OCI-LY1 (cell line): ENCODE measurements at regions not wholly inside any gene's neighbourhood (a gene's known extent, or its start where the extent isn't known, plus 50 kb on each side); places are given as distances from the start of the nearest gene placed in this dataset.

Experiments
- H2AFZ ChIP-seq: fragments of 200-600 bp; sonication (generic), shearing (Covaris generic); 2 replicates; pipeline ENCODE4 v1.6.0; 2014; ENCODE audit warnings: antibody characterized with exemption, mild to moderate bottlenecking, low read length
- H3F3A ChIP-seq: fragments of 200-600 bp; sonication (generic), shearing (Covaris generic); 2 replicates; pipeline ENCODE4 v1.6.0; 2014; ENCODE audit warnings: mild to moderate bottlenecking, antibody characterized with exemption, low read length, moderate library complexity; ENCODE audit not compliant: insufficient read depth
- H3K27ac ChIP-seq: fragments of 200-600 bp; sonication (generic); 2 replicates; pipeline ENCODE4 v1.5.1; 2014; ENCODE audit warnings: low read length, mixed run types, mild to moderate bottlenecking, low read depth; ENCODE audit not compliant: poor library complexity, severe bottlenecking
- H3K27me3 ChIP-seq: fragments of 200-600 bp; sonication (generic); 2 replicates; pipeline ENCODE4 v1.6.0; 2014; ENCODE audit warnings: antibody characterized with exemption, mild to moderate bottlenecking, low read length, moderate library complexity; ENCODE audit not compliant: insufficient read depth
- H3K36me3 ChIP-seq: fragments of 200-600 bp; sonication (generic); 2 replicates; pipeline ENCODE4 v1.6.1; 2014; ENCODE audit warnings: mild to moderate bottlenecking, antibody characterized with exemption, low read length, moderate library complexity, mixed read lengths; ENCODE audit not compliant: insufficient read depth
- H3K4me1 ChIP-seq: fragments of 200-600 bp; sonication (generic); 2 replicates; pipeline ENCODE4 v1.5.1; 2014; ENCODE audit warnings: mild to moderate bottlenecking, low read length, moderate library complexity; ENCODE audit not compliant: insufficient read depth, severe bottlenecking
- H3K4me2 ChIP-seq: fragments of 200-600 bp; sonication (generic), shearing (Covaris generic); 2 replicates; pipeline ENCODE4 v1.6.1; 2014; ENCODE audit warnings: low read length
- H3K4me3 ChIP-seq: fragments of 200-600 bp; sonication (generic); 2 replicates; pipeline ENCODE4 v1.5.1; 2014; ENCODE audit warnings: low read length, low read depth, mild to moderate bottlenecking, mixed read lengths; ENCODE audit not compliant: poor library complexity, severe bottlenecking
- H3K79me2 ChIP-seq: fragments of 200-600 bp; shearing (Covaris generic); 2 replicates; pipeline ENCODE4 v1.6.1; 2016; ENCODE audit warnings: mixed run types, low read length, mixed read lengths; ENCODE audit not compliant: insufficient read depth
- H3K9ac ChIP-seq: fragments of 200-600 bp; sonication (generic), shearing (Covaris generic); 2 replicates; pipeline ENCODE4 v1.6.1; 2014; ENCODE audit warnings: mild to moderate bottlenecking, low read length, mixed read lengths
- H3K9me2 ChIP-seq: fragments of 200-600 bp; sonication (generic), shearing (Covaris generic); 2 replicates; pipeline ENCODE4 v1.6.1; 2014; ENCODE audit warnings: low read depth, mild to moderate bottlenecking, low read length, mixed read lengths
- H3K9me3 ChIP-seq: fragments of 200-600 bp; shearing (Covaris generic); 2 replicates; pipeline ENCODE4 v1.6.1; 2014; ENCODE audit warnings: low read length, mixed read lengths
- H4K20me1 ChIP-seq: fragments of 200-600 bp; sonication (generic), shearing (Covaris generic); 2 replicates; pipeline ENCODE4 v1.6.0; 2016; ENCODE audit warnings: mild to moderate bottlenecking, low read length; ENCODE audit not compliant: insufficient read depth
- CTCF ChIP-seq: fragments of 200-600 bp; sonication (generic), shearing (Covaris generic); IDR thresholded peaks from 2 replicates; pipeline ENCODE4 v1.5.1; 2017; ENCODE audit warnings: mild to moderate bottlenecking, antibody characterized with exemption, low read length, moderate library complexity, mixed read lengths
- EZH2 ChIP-seq: fragments of 200-600 bp; sonication (generic), shearing (Covaris generic); IDR thresholded peaks from 2 replicates; pipeline ENCODE4 v1.8.0; 2017; ENCODE audit warnings: borderline replicate concordance, mixed run types, mild to moderate bottlenecking, antibody characterized with exemption, low read length, moderate library complexity, mixed read lengths

GRCh38 chr5:152061095-152061494 lies 136.4 kb upstream of the GLRA1 start:
- no peak overlapping the region for H3K9ac ChIP-seq
- H3K4me3 ChIP-seq = no peak overlapping the region
- TF ChIP-seq CTCF (no peak), EZH2 (no peak)
- no peaks in the 10 kb centered on the region for H4K20me1 ChIP-seq
- no peak overlapping the region for H3K27ac ChIP-seq
- H3K4me2 ChIP-seq = no peak overlapping the region
- no peaks in the 10 kb centered on the region for H3K4me1 ChIP-seq
- no peaks in the 10 kb centered on the region for H3K27me3 ChIP-seq
- H3K9me3 ChIP-seq = no peaks in the 10 kb centered on the region
- H3K9me2 ChIP-seq = no peaks in the 10 kb centered on the region
- H2AFZ ChIP-seq = no peak overlapping the region
- H3K36me3 ChIP-seq = no peaks in the 10 kb centered on the region
- H3F3A ChIP-seq = no peaks in the 10 kb centered on the region
- no peaks in the 10 kb centered on the region for H3K79me2 ChIP-seq

- no peaks in the 10 kb centered on the region for H3F3A ChIP-seq
- TF ChIP-seq CTCF = no peak
- no peak for TF ChIP-seq EZH2
- H3K36me3 ChIP-seq = no peaks in the 10 kb centered on the region
- no peak overlapping the region for H3K27ac ChIP-seq
- no peak overlapping the region for H3K9ac ChIP-seq
- no peaks in the 10 kb centered on the region for H3K4me1 ChIP-seq
- no peaks in the 10 kb centered on the region for H3K9me3 ChIP-seq
- no peaks in the 10 kb centered on the region for H3K27me3 ChIP-seq
- H4K20me1 ChIP-seq = no peaks in the 10 kb centered on the region
- no peak overlapping the region for H3K4me2 ChIP-seq
- no peaks in the 10 kb centered on the region for H3K79me2 ChIP-seq
- H3K4me3 ChIP-seq = no peak overlapping the region
- H3K9me2 ChIP-seq = no peaks in the 10 kb centered on the region
- H2AFZ ChIP-seq = no peak overlapping the region
These were observed 133.6 kb upstream of the GLRA1 start for GRCh38 chr5:152058267-152058666.

- Histone ChIP-seq H3K79me2 (no peaks in the 10 kb centered on the region), H3K27me3 (no peaks in the 10 kb centered on the region), H2AFZ (no peak overlapping the region), H3K9me3 (no peaks in the 10 kb centered on the region), H3K9me2 (no peaks in the 10 kb centered on the region), H3K4me2 (no peak overlapping the region), H4K20me1 (no peaks in the 10 kb centered on the region), H3K36me3 (no peaks in the 10 kb centered on the region), H3K9ac (no peak overlapping the region), H3K4me3 (no peak overlapping the region), H3F3A (no peaks in the 10 kb centered on the region), H3K4me1 (no peaks in the 10 kb centered on the region), H3K27ac (no peak overlapping the region)
- TF ChIP-seq EZH2 (no peak), CTCF (no peak)
These were observed 132.3 kb upstream of the GLRA1 start for GRCh38 chr5:152056931-152057330.
